RWPE1 (cell line): ENCODE measurements at regions not wholly inside any gene's neighbourhood (a gene's known extent, or its start where the extent isn't known, plus 50 kb on each side); places are given as distances from the start of the nearest gene placed in this dataset.
A peak's percentile ranks its signal among the peaks of the same experiment; 100 is the strongest.

Experiments
- CTCF ChIA-PET: fragments of 350-600 bp; sonication (Branson Sonifier 250); formaldehyde crosslinking; extraction: SDS; loops from one replicate; lab custom pipeline; 2021; lab: Yijun Ruan, JAX
- POLR2A ChIA-PET: fragments of 400-600 bp; formaldehyde crosslinking; extraction: SDS; loops from one replicate; lab custom pipeline; 2020; ENCODE audit warnings: antibody characterized with exemption; ENCODE audit not compliant: low non-redundant PET; lab: Yijun Ruan, JAX
- DNase-seq: peaks from one replicate; pipeline ENCODE4 v3.0.0; 2012; ENCODE audit warnings: low spot score
- H3K27ac ChIP-seq: fragments of 450-650 bp; 2 replicates; pipeline ENCODE4 v1.5.1; 2017
- TF ChIP-seq, protein P1 (sequence below): fragments of 450-650 bp; conservative IDR thresholded peaks from 2 replicates; pipeline ENCODE4 v1.5.1; 2017; ENCODE audit warnings: low read depth, mild to moderate bottlenecking

DNA sequence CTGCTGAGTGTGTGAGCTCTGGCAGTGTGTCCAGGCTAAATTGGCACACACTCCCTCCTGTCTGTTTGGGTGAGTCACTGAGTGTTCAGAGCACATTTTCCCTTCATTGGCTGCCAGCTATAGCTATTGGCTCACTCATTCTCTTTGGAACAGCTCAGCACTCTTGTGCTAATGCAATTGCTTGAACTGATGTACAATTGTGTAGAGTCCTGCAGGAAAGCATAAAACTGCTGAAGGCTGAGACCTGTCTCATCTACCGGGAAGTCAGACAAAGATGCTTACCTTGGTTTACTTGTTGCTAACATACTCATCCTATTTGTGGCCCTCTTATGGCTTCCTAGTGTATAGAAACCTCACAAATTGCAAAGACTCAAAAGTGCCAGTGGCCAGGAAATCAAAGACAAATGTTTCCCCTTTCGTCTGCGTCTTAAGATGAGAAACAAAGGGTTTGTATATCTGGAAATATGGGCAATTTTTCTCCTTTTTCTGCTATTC, 351.0 kb downstream of the BCKDHB start:
- TF ChIP-seq, protein P1, sequence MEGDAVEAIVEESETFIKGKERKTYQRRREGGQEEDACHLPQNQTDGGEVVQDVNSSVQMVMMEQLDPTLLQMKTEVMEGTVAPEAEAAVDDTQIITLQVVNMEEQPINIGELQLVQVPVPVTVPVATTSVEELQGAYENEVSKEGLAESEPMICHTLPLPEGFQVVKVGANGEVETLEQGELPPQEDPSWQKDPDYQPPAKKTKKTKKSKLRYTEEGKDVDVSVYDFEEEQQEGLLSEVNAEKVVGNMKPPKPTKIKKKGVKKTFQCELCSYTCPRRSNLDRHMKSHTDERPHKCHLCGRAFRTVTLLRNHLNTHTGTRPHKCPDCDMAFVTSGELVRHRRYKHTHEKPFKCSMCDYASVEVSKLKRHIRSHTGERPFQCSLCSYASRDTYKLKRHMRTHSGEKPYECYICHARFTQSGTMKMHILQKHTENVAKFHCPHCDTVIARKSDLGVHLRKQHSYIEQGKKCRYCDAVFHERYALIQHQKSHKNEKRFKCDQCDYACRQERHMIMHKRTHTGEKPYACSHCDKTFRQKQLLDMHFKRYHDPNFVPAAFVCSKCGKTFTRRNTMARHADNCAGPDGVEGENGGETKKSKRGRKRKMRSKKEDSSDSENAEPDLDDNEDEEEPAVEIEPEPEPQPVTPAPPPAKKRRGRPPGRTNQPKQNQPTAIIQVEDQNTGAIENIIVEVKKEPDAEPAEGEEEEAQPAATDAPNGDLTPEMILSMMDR: no peak
- ChIA-PET CTCF (no interaction called here), POLR2A (no interaction called here)
- DNase-seq: peak; percentile 83
- peak overlapping the region; percentile 65 for H3K27ac ChIP-seq

DNA sequence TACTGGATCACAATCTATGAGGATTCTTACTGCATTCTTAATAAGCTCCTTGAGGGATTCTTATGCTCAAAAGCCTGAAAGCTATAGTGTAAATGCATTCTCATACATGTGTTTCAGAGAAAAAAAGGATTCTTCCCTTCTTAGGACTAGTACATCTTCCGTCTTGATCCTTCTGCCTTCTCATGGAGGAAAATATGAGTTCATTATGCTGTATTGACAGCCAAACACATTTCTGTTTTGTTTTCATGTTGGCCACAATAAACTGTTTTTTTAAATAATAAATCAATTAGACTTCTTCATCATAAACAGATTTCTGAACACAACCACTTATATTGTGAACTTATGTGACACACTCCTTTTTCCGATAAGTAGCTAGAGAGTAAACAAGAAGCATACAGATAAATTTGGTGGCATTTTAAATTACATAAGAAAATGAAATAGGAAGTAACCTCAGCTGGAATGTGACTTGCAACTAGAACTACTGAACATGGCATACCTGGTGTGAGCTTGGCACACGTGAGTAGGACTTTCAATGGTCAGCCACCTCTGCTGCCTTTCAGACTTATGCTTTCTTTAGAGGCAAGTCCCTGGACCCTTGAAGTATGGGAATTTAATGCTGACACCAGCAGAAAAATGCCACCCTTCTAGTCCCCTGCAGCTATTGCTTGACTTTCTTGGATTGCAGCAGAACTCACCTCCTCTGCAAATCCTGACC, 350.4 kb downstream of the BCKDHB start:
- peak overlapping the region; percentile 65 for H3K27ac ChIP-seq
- DNase-seq: no peak
- TF ChIP-seq, protein P1: no peak
- ChIA-PET CTCF (interaction anchor here (0.6 kb wide), 2 partner anchors 802 to 962 kb away, joined by 3 read pairs; no protein-coding TSS in a partner anchor), POLR2A (no interaction called here)

DNA sequence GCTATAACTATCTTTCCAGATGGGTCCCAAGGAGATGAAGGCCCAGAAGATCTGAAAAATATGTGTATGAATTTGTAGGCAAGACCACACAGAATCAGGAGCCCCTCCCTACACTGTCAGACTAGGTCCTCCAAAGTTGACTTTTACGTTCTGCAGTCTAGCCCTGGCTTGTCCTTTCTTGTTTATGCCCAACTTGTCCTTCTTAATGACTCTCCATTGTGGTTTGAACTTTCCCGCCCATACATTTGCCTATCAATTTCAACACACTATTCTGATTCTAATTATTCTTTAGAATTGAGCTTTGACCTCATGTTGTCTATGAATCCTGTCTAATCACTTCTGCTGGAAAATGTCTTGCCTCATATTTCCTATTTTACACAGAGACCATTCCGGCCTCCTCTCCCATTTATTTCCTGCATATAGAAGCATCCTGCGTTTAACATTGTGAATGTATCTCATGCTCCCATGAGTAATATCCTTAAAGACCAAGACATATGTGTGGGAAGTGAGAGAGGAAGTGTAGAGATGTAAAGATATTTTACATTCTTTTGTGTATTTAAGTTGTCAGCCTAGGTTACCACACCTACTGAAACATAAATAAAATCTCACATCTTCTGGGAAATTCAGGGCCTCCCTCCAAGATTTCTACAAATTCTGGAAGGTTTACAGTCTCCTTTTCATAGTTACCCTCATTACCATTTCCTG, 348.3 kb downstream of the BCKDHB start:
- no peak overlapping the region for H3K27ac ChIP-seq
- DNase-seq: peak; percentile 34
- ChIA-PET CTCF (interaction anchor here (0.6 kb wide), 1 partner anchor 105 kb away, joined by 9 read pairs; no protein-coding TSS in a partner anchor), POLR2A (interaction anchor here (0.7 kb wide), 1 partner anchor 1594 kb away, joined by 4 read pairs; no protein-coding TSS in a partner anchor)
- TF ChIP-seq, protein P1: no peak

DNA sequence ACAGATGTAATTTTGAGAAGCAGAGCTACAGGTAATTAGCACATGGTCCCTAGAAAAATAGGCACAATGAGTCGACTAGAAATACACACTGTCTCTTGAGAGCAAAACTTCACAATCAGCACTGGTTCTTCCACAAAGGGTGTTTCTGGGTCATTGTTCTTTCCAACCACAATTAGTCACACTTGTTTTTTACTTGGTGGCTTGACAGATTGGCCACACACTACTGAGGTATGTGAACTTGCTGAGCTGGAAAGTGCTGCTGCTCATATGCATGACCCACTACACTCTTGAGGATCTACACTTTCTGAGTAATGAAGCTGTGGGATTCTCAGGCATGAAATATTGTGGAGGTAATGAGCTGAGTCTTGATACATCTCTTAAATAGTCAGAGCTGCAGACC, 347.7 kb downstream of the BCKDHB start:
- POLR2A ChIA-PET: interaction anchor here (0.7 kb wide), 1 partner anchor 1593 kb away, joined by 4 read pairs; no protein-coding TSS in a partner anchor
- CTCF ChIA-PET: interaction anchor here (0.6 kb wide), 1 partner anchor 106 kb away, joined by 9 read pairs; no protein-coding TSS in a partner anchor
- no peak overlapping the region for H3K27ac ChIP-seq
- TF ChIP-seq, protein P1: no peak
- peak; percentile 59 for DNase-seq

DNA sequence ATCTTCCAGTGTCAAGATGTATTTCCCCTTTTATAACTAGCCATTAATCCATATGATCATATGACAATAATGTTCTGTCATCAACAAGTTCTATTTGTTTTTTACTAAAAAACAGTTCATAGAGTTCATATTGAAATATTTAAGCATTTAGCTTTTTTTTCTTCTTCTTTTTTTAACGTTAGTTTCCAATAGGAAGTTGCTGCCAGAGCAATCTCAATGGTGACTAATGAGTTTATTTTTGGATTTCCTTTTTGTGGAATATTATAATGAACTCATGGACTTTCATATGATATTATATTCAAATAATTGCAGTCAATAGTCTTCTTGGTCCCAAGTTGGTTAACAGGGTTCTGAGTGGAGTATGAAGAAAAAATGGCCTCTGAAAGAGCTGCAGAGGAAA, 343.3 kb downstream of the BCKDHB start:
- POLR2A ChIA-PET: interaction anchor here (0.6 kb wide), 1 partner anchor 50 kb away, joined by 3 read pairs; no protein-coding TSS in a partner anchor
- CTCF ChIA-PET: no interaction called here
- H3K27ac ChIP-seq: no peak overlapping the region
- no peak for DNase-seq
- TF ChIP-seq, protein P1: no peak

DNA sequence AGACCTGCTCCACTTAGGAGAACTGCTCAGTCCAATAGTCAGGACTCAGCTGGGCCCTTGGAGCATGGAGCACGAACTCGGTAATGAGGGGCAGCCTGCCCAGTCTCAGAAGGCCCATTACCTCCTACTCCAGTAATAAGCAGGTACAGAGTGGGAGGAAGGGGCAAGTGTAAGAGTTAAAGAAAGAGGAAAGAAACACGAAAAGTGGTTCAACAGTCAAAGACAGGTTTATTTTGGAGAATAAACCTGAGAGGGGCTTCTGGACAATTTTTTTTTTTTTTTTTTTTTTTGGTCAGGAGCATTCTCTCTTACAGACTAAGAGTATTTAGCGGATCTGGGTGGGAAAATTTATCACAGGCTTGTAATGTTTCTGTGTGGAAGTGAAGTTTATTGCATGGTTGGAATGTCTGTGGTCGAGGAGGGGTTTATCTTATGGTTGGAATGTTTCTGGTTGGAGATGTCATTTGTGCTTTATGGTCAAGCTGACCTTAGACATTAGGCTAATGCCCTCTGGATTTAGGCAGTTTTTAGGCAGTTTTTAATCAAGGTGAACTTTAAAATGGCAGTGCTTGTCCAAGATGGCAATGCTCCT, 340.1 kb downstream of the BCKDHB start:
- POLR2A ChIA-PET: no interaction called here
- no peak overlapping the region for H3K27ac ChIP-seq
- CTCF ChIA-PET: no interaction called here
- TF ChIP-seq, protein P1: no peak
- DNase-seq: no peak
